Parathyroid adenoma (tissue), 2 donors: ENCODE measurements at regions not wholly inside any gene's neighbourhood (a gene's known extent, or its start where the extent isn't known, plus 50 kb on each side); places are given as distances from the start of the nearest gene placed in this dataset.

Experiments
- H2AFZ ChIP-seq: fragments of 300-600 bp; sonication (generic); one replicate; pipeline ENCODE4 v1.7.0; 2017; ENCODE audit warnings: antibody characterized with exemption, mild to moderate bottlenecking
- H3K27ac ChIP-seq: fragments of 300-600 bp; sonication (generic); one replicate; pipeline ENCODE4 v1.7.0; 2017
- H3K27me3 ChIP-seq: fragments of 300-600 bp; sonication (generic); one replicate; pipeline ENCODE4 v1.7.0; 2017; ENCODE audit warnings: low read length; ENCODE audit not compliant: control insufficient read depth, insufficient read depth
- H3K36me3 ChIP-seq: fragments of 300-600 bp; sonication (generic); one replicate; pipeline ENCODE4 v1.7.0; 2017; ENCODE audit warnings: low read length; ENCODE audit not compliant: control insufficient read depth, insufficient read depth
- H3K4me1 ChIP-seq: fragments of 300-600 bp; sonication (generic); one replicate; pipeline ENCODE4 v1.7.0; 2017; ENCODE audit warnings: control low read depth
- H3K4me2 ChIP-seq: fragments of 300-600 bp; sonication (generic); one replicate; pipeline ENCODE4 v1.7.0; 2017; ENCODE audit warnings: low read length
- H3K4me3 ChIP-seq: fragments of 300-600 bp; sonication (generic); one replicate; pipeline ENCODE4 v1.7.0; 2017; ENCODE audit warnings: low read depth, low read length
- H3K79me2 ChIP-seq: fragments of 300-600 bp; sonication (generic); one replicate; pipeline ENCODE4 v1.7.0; 2017; ENCODE audit warnings: control low read depth
- H3K9ac ChIP-seq: fragments of 300-600 bp; sonication (generic); one replicate; pipeline ENCODE4 v1.7.0; 2017; ENCODE audit warnings: mild to moderate bottlenecking
- H3K9me3 ChIP-seq: fragments of 300-600 bp; sonication (generic); one replicate; pipeline ENCODE4 v1.7.0; 2017; ENCODE audit warnings: low read length; ENCODE audit not compliant: control insufficient read depth
- CTCF ChIP-seq: fragments of 300-600 bp; sonication (generic); IDR thresholded peaks from one replicate; pipeline ENCODE4 v1.7.0; 2017; ENCODE audit warnings: antibody characterized with exemption, mild to moderate bottlenecking
- donor health status: primary hyperparathyroidism.

- H3K4me1 ChIP-seq = no peaks in the 10 kb centered on the region
- H3K27me3 ChIP-seq = no peaks in the 10 kb centered on the region
- no peak overlapping the region for H3K9ac ChIP-seq
- no peaks in the 10 kb centered on the region for H3K36me3 ChIP-seq
- no peaks in the 10 kb centered on the region for H3K9me3 ChIP-seq
- H3K4me3 ChIP-seq = no peak overlapping the region
- no peaks in the 10 kb centered on the region for H3K79me2 ChIP-seq
- H3K4me2 ChIP-seq = no peak overlapping the region
- no peak for TF ChIP-seq CTCF
- H3K27ac ChIP-seq = no peak overlapping the region
- H2AFZ ChIP-seq = no peak overlapping the region
Observed at GRCh38 chr6:16985513-16986284, 116.2 kb upstream of the STMND1 start.

GRCh38 chr6:16982807-16983206 lies 119.0 kb upstream of the STMND1 start:
- TF ChIP-seq CTCF = no peak
- Histone ChIP-seq H3K9ac (no peak overlapping the region), H3K79me2 (no peaks in the 10 kb centered on the region), H3K9me3 (no peaks in the 10 kb centered on the region), H3K4me1 (no peaks in the 10 kb centered on the region), H3K36me3 (no peaks in the 10 kb centered on the region), H3K4me3 (no peak overlapping the region), H3K27me3 (no peaks in the 10 kb centered on the region), H3K27ac (no peak overlapping the region), H3K4me2 (no peak overlapping the region), H2AFZ (no peak overlapping the region)

GRCh38 chr6:16979677-16980370 lies 122.0 kb upstream of the STMND1 start:
- Histone ChIP-seq H3K27ac (no peak overlapping the region), H3K4me2 (no peak overlapping the region), H3K9me3 (no peaks in the 10 kb centered on the region), H3K27me3 (no peaks in the 10 kb centered on the region), H3K9ac (no peak overlapping the region), H3K4me1 (no peaks in the 10 kb centered on the region), H3K4me3 (no peak overlapping the region), H3K36me3 (no peaks in the 10 kb centered on the region), H2AFZ (no peak overlapping the region), H3K79me2 (no peaks in the 10 kb centered on the region)
- TF ChIP-seq CTCF = no peak

GRCh38 chr6:16978686-16979085 lies 123.2 kb upstream of the STMND1 start:
- H3K9ac ChIP-seq = no peak overlapping the region
- H3K79me2 ChIP-seq = no peaks in the 10 kb centered on the region
- H3K4me2 ChIP-seq = no peak overlapping the region
- H3K4me3 ChIP-seq = no peak overlapping the region
- H3K9me3 ChIP-seq = no peaks in the 10 kb centered on the region
- no peak overlapping the region for H3K27ac ChIP-seq
- no peak overlapping the region for H2AFZ ChIP-seq
- TF ChIP-seq CTCF = no peak
- H3K4me1 ChIP-seq = no peaks in the 10 kb centered on the region
- no peaks in the 10 kb centered on the region for H3K27me3 ChIP-seq
- no peaks in the 10 kb centered on the region for H3K36me3 ChIP-seq
